ENCODE measurements at regions not wholly inside any gene's neighbourhood (a gene's known extent, or its start where the extent isn't known, plus 50 kb on each side); places are given as distances from the start of the nearest gene placed in this dataset.

DNA sequence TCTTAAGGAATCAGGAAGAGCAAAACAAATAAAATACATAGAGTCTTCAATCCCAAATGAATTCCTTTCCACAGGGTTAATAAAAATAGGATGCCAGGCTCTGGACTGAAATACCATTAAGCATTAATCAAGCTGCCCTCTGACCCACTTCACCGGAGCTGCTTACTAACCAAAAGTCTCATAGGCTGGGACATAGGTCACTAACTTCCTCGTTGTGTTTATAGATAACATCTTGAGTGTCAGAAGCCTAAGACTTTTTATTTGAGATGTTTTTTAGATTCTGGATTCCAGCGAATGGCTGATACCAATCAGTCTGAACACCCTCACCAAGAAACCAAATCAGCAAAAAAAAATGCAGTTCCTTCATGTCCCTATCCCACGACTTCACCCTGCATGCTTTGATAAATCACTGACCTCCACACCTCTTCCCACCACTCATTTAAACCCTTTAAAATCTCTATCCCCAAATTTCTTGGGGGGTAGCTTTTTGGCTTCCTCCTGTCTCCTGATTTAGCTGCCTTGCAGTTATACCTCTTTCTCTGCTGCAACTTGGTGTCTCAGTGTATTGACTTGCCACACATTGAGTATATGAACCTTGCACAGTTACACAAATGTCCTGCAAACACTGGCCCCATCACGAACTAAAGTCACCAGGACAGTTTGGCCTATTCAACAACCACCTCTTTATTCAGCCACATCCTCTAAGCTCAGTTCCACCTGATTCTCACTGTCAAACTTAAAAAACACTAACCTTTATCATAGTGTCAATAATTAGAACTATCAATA is 399.3 kb downstream of the METTL4 start:
- DNase-seq (ENCODE audit: low read depth in 1 of 2, low spot score in 1 of 2): no peak
- H3K27ac ChIP-seq (replicated peaks): no peak overlapping the region
- peaks cover 5% of the 10 kb centered on the region for H3K27me3 ChIP-seq (ENCODE audit: insufficient read depth, poor library complexity, severe bottlenecking)
- H3K4me3 ChIP-seq (replicated peaks; ENCODE audit: insufficient read depth, low read length): no peak overlapping the region
- TF ChIP-seq GABPA (IDR thresholded peaks at IDR 0.05; ENCODE audit: low read depth) (no peak), POLR2AphosphoS5 (IDR thresholded peaks at IDR 0.05; ENCODE audit: low read depth) (no peak), REST (IDR thresholded peaks at IDR 0.05; ENCODE audit: insufficient replicate concordance, low read depth) (no peak), SPI1 (IDR thresholded peaks at IDR 0.05; ENCODE audit: borderline replicate concordance, low read depth) (no peak)
- TF ChIP-seq, protein P1, sequence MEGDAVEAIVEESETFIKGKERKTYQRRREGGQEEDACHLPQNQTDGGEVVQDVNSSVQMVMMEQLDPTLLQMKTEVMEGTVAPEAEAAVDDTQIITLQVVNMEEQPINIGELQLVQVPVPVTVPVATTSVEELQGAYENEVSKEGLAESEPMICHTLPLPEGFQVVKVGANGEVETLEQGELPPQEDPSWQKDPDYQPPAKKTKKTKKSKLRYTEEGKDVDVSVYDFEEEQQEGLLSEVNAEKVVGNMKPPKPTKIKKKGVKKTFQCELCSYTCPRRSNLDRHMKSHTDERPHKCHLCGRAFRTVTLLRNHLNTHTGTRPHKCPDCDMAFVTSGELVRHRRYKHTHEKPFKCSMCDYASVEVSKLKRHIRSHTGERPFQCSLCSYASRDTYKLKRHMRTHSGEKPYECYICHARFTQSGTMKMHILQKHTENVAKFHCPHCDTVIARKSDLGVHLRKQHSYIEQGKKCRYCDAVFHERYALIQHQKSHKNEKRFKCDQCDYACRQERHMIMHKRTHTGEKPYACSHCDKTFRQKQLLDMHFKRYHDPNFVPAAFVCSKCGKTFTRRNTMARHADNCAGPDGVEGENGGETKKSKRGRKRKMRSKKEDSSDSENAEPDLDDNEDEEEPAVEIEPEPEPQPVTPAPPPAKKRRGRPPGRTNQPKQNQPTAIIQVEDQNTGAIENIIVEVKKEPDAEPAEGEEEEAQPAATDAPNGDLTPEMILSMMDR (IDR thresholded peaks at IDR 0.05; ENCODE audit: insufficient read depth, low read length): no peak

DNA sequence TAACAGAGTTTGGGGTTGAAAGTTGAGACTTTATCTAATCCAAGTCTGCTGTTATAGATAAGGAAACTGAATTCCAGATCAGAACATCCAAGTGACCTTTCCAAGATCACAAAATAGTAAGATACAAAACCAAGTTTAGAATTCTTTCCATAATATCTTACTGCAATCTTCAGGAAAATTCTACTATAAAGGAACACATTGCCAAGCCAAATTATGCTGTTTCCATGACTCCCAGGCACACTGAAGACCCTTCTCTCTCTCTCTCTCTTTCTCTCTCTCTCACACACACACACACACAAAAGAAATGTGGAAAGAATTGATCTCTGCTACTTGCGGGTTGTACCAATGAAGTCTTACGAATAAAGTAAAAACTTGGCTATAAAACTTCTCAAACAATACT is 398.4 kb downstream of the METTL4 start:
- TF ChIP-seq SPI1 (IDR thresholded peaks at IDR 0.05; ENCODE audit: borderline replicate concordance, low read depth): no peak
- TF ChIP-seq REST (IDR thresholded peaks at IDR 0.05; ENCODE audit: insufficient replicate concordance, low read depth): no peak
- TF ChIP-seq, protein P1 (IDR thresholded peaks at IDR 0.05; ENCODE audit: insufficient read depth, low read length): no peak
- no peak for TF ChIP-seq GABPA (IDR thresholded peaks at IDR 0.05; ENCODE audit: low read depth)
- Histone ChIP-seq H3K27ac (replicated peaks) (peak overlapping the region; percentile 7; the same call in 1 of the 2 replicates), H3K27me3 (ENCODE audit: insufficient read depth, poor library complexity, severe bottlenecking) (peaks cover 5% of the 10 kb centered on the region), H3K4me3 (replicated peaks; ENCODE audit: insufficient read depth, low read length) (no peak overlapping the region)
- DNase-seq (ENCODE audit: low read depth in 1 of 2, low spot score in 1 of 2): no peak

GRCh38 chr18:2173486-2173885 is 397.8 kb downstream of the METTL4 start:
- DNase-seq (ENCODE audit: low read depth in 1 of 2, low spot score in 1 of 2): peak; percentile 22 to 72
- H3K4me3 ChIP-seq (replicated peaks; ENCODE audit: insufficient read depth, low read length): no peak overlapping the region
- TF ChIP-seq SPI1 (IDR thresholded peaks at IDR 0.05; ENCODE audit: borderline replicate concordance, low read depth) (no peak), REST (IDR thresholded peaks at IDR 0.05; ENCODE audit: insufficient replicate concordance, low read depth) (no peak), GABPA (IDR thresholded peaks at IDR 0.05; ENCODE audit: low read depth) (no peak), POLR2AphosphoS5 (IDR thresholded peaks at IDR 0.05; ENCODE audit: low read depth) (no peak)
- TF ChIP-seq, protein P1 (IDR thresholded peaks at IDR 0.05; ENCODE audit: insufficient read depth, low read length): no peak

More at GRCh38 chr18:2173486-2173885, 397.8 kb downstream of the METTL4 start:
- Histone ChIP-seq H3K27me3 (ENCODE audit: insufficient read depth, poor library complexity, severe bottlenecking) (peaks cover 5% of the 10 kb centered on the region), H3K27ac (replicated peaks) (peak overlapping the region; percentile 5)

Data from HL-60 (cell line).